ENCODE measurements at regions not wholly inside any gene's neighbourhood (a gene's known extent, or its start where the extent isn't known, plus 50 kb on each side); places are given as distances from the start of the nearest gene placed in this dataset.
A peak's percentile ranks its signal among the peaks of the same experiment; 100 is the strongest.

- no peak for DNase-seq
Measured at GRCh38 chr4:122671919-122672490, 51.1 kb upstream of the IL21 start.

GRCh38 chr4:122673252-122673651 lies 52.4 kb upstream of the IL21 start:
- peak; percentile 77 for DNase-seq

- no peak for DNase-seq
Measured at GRCh38 chr4:122674371-122674770, 53.5 kb upstream of the IL21 start.

- DNase-seq, result no peak
Measured at GRCh38 chr4:122679317-122679716, 53.2 kb upstream of the BBS12 start.

- DNase-seq, result no peak
Measured at GRCh38 chr4:122679946-122680345, 52.6 kb upstream of the BBS12 start.

- DNase-seq, result no peak
Measured at GRCh38 chr4:122681568-122681967, 50.9 kb upstream of the BBS12 start.
